GM23338 (cell line): ENCODE measurements at regions not wholly inside any gene's neighbourhood (a gene's known extent, or its start where the extent isn't known, plus 50 kb on each side); places are given as distances from the start of the nearest gene placed in this dataset.

Experiments used
- ATAC-seq: fragments of 200-7000 bp; cut with Tn5 transposase; 3 replicates; pipeline ENCODE4 v1.9.1; 2020
- DNase-seq: peaks from one replicate; pipeline ENCODE4 v3.0.0-alpha.2; 2015; ENCODE audit warnings: low spot score
- H2AFZ ChIP-seq: fragments of 200-600 bp; sonication (generic); 2 replicates; pipeline ENCODE4 v1.8.0; 2016; ENCODE audit warnings: antibody characterized with exemption, mild to moderate bottlenecking, moderate library complexity
- H3F3A ChIP-seq: fragments of 200-600 bp; sonication (generic); replicated peaks from 2 replicates; pipeline ENCODE4 v1.8.0; 2017; ENCODE audit warnings: antibody characterized with exemption, mixed run types, low read depth
- H3K27ac ChIP-seq: fragments of 200-600 bp; sonication (generic); 2 replicates; pipeline ENCODE4 v1.6.1; 2016; ENCODE audit warnings: low read depth
- H3K27me3 ChIP-seq: fragments of 200-600 bp; sonication (generic); 2 replicates; pipeline ENCODE4 v1.8.0; 2016; ENCODE audit warnings: mild to moderate bottlenecking, mixed run types, moderate library complexity; ENCODE audit not compliant: insufficient read depth
- H3K36me3 ChIP-seq: fragments of 200-600 bp; sonication (generic); 2 replicates; pipeline ENCODE4 v1.8.0; 2016; ENCODE audit warnings: mild to moderate bottlenecking; ENCODE audit not compliant: insufficient read depth
- H3K4me1 ChIP-seq: fragments of 200-600 bp; sonication (generic); 2 replicates; pipeline ENCODE4 v1.8.0; 2016; ENCODE audit warnings: mild to moderate bottlenecking, moderate library complexity; ENCODE audit not compliant: insufficient read depth
- H3K4me2 ChIP-seq: fragments of 200-600 bp; sonication (generic); 2 replicates; pipeline ENCODE4 v1.7.1; 2017; ENCODE audit warnings: mixed run types
- H3K4me3 ChIP-seq: fragments of 200-600 bp; sonication (generic); 2 replicates; pipeline ENCODE4 v1.6.1; 2016; ENCODE audit warnings: mixed run types
- H3K79me2 ChIP-seq: fragments of 200-600 bp; sonication (generic); replicated peaks from 2 replicates; pipeline ENCODE4 v1.8.0; 2017; ENCODE audit warnings: mild to moderate bottlenecking; ENCODE audit not compliant: insufficient read depth
- H3K9me2 ChIP-seq: fragments of 200-600 bp; sonication (generic); 2 replicates; pipeline ENCODE4 v1.8.0; 2017; ENCODE audit not compliant: insufficient read depth
- H4K20me1 ChIP-seq: fragments of 200-600 bp; sonication (generic); replicated peaks from 2 replicates; pipeline ENCODE4 v1.8.0; 2017; ENCODE audit warnings: mild to moderate bottlenecking; ENCODE audit not compliant: insufficient read depth
- H3K27ac Mint-ChIP-seq: 2 replicates; pipeline ENCODE4 v1.8.0; 2020; ENCODE audit warnings: inconsistent platforms, mild to moderate bottlenecking, moderate library complexity, mixed read lengths
- H3K27me3 Mint-ChIP-seq: 3 replicates; pipeline ENCODE4 v1.8.0; 2022; ENCODE audit warnings: low read depth, mild to moderate bottlenecking, moderate library complexity, mixed read lengths, inconsistent platforms; ENCODE audit not compliant: insufficient read depth, poor library complexity
- H3K36me3 Mint-ChIP-seq: 3 replicates; pipeline ENCODE4 v1.8.0; 2021; ENCODE audit warnings: low read depth, mild to moderate bottlenecking, inconsistent platforms, moderate library complexity, mixed read lengths
- H3K4me1 Mint-ChIP-seq: 3 replicates; pipeline ENCODE4 v1.8.0; 2020; ENCODE audit warnings: mild to moderate bottlenecking, inconsistent platforms, mixed read lengths
- H3K4me3 Mint-ChIP-seq: 3 replicates; pipeline ENCODE4 v1.8.0; 2021; ENCODE audit warnings: moderate library complexity, mild to moderate bottlenecking, inconsistent platforms, mixed read lengths
- H3K9me3 Mint-ChIP-seq: 3 replicates; pipeline ENCODE4 v1.8.0; 2020; ENCODE audit warnings: moderate library complexity, mild to moderate bottlenecking, inconsistent platforms, mixed read lengths
- CREB1 ChIP-seq: fragments of 250-450 bp; sonication (Bioruptor Pico); IDR thresholded peaks from 2 replicates; pipeline ENCODE4 v1.5.0; 2020; ENCODE audit warnings: low read depth, mild to moderate bottlenecking, moderate library complexity
- EZH2 ChIP-seq: fragments of 200-600 bp; sonication (generic); IDR thresholded peaks from one replicate; pipeline ENCODE4 v1.8.0; 2017; ENCODE audit warnings: antibody characterized with exemption, mild to moderate bottlenecking, low read depth; ENCODE audit not compliant: unreplicated experiment
- EZH2phosphoT487 ChIP-seq: fragments of 200-600 bp; sonication (generic); IDR thresholded peaks from one replicate; pipeline ENCODE4 v1.8.1; 2018; ENCODE audit warnings: antibody characterized with exemption; ENCODE audit not compliant: unreplicated experiment
- JUNB ChIP-seq: IDR thresholded peaks from one replicate; pipeline ENCODE4 v1.6.1; 2016; ENCODE audit warnings: antibody characterized with exemption; ENCODE audit not compliant: unreplicated experiment
- NANOG ChIP-seq: IDR thresholded peaks from 2 replicates; pipeline ENCODE4 v1.6.1; 2016; ENCODE audit warnings: antibody characterized with exemption, borderline replicate concordance
- POLR2AphosphoS5 ChIP-seq: IDR thresholded peaks from 2 replicates; pipeline ENCODE4 v1.6.1; 2016; ENCODE audit warnings: antibody characterized with exemption, low read depth
- STAT1 ChIP-seq: IDR thresholded peaks from one replicate; pipeline ENCODE4 v1.6.1; 2016; ENCODE audit warnings: antibody characterized with exemption; ENCODE audit not compliant: unreplicated experiment
- TF ChIP-seq, protein P1 (sequence below), 2 experiments: fragments of 200-600 bp in 1 of 2; sonication (generic) in 1 of 2; conservative IDR thresholded peaks; 2 replicates each; pipeline versions ENCODE4 v1.5.1 to v1.6.1; 2016 to 2017; ENCODE audit warnings: antibody characterized with exemption in 2 of 2, low read depth in 2 of 2, mild to moderate bottlenecking in 2 of 2, moderate library complexity in 1 of 2
- TF ChIP-seq, protein P2 (sequence below): fragments of 250-450 bp; sonication (Bioruptor Pico); IDR thresholded peaks from 2 replicates; pipeline ENCODE4 v1.5.0; 2020; ENCODE audit warnings: mild to moderate bottlenecking, moderate library complexity
- TF ChIP-seq, protein P3 (sequence below): IDR thresholded peaks from one replicate; pipeline ENCODE4 v1.6.1; 2018; ENCODE audit warnings: antibody characterized with exemption; ENCODE audit not compliant: unreplicated experiment
- TF ChIP-seq, protein P4 (sequence below): IDR thresholded peaks from 2 replicates; pipeline ENCODE4 v1.6.1; 2016; ENCODE audit warnings: antibody characterized with exemption

DNA sequence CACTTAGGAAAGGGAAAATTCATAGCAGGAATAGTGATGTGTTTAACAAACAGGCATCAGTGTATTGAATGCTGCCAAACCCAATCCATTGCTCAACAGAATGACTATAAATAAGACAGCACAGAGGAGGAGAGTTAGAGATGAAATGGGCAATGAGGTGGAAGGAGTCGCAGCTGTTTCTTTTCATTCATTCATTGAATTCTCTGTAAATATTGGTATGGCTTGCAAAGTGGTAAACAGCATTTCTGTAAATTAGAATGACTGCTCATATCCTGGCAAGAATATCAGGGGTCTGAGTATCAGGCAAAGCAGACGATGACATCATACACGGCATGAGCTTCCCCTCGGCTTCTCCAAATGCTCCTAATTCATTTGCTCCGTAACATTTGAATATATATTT, 703.6 kb upstream of the SLC35B3 start:
- no peak for ATAC-seq
- Histone ChIP-seq H4K20me1 (no peaks in the 10 kb centered on the region), H3K4me2 (no peak overlapping the region), H3K4me3 (no peak overlapping the region), H3K4me1 (no peaks in the 10 kb centered on the region), H3K79me2 (no peaks in the 10 kb centered on the region), H3F3A (no peaks in the 10 kb centered on the region), H3K27me3 (no peaks in the 10 kb centered on the region), H3K9me2 (0 out of 2 replicates have a peak, but pooled peaks cover 7% of the 10 kb centered on the region), H3K36me3 (no peaks in the 10 kb centered on the region), H2AFZ (no peak overlapping the region), H3K27ac (no peak overlapping the region)
- H3K4me1 Mint-ChIP-seq, result peaks cover 7% of the 10 kb centered on the region
- no peaks in the 10 kb centered on the region for H3K27me3 Mint-ChIP-seq
- DNase-seq, result no peak
- no peak for TF ChIP-seq NANOG
- no peak for TF ChIP-seq POLR2AphosphoS5
- no peak for TF ChIP-seq CREB1 (CRISPR knock-in tag)
- TF ChIP-seq, protein P1, sequence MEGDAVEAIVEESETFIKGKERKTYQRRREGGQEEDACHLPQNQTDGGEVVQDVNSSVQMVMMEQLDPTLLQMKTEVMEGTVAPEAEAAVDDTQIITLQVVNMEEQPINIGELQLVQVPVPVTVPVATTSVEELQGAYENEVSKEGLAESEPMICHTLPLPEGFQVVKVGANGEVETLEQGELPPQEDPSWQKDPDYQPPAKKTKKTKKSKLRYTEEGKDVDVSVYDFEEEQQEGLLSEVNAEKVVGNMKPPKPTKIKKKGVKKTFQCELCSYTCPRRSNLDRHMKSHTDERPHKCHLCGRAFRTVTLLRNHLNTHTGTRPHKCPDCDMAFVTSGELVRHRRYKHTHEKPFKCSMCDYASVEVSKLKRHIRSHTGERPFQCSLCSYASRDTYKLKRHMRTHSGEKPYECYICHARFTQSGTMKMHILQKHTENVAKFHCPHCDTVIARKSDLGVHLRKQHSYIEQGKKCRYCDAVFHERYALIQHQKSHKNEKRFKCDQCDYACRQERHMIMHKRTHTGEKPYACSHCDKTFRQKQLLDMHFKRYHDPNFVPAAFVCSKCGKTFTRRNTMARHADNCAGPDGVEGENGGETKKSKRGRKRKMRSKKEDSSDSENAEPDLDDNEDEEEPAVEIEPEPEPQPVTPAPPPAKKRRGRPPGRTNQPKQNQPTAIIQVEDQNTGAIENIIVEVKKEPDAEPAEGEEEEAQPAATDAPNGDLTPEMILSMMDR (conservative IDR thresholded peaks at IDR 0.05; ENCODE audit: low read depth in 2 of 2), result no peak
- TF ChIP-seq EZH2phosphoT487, result no peak
- TF ChIP-seq JUNB, result no peak
- TF ChIP-seq STAT1, result no peak
- TF ChIP-seq, protein P2, sequence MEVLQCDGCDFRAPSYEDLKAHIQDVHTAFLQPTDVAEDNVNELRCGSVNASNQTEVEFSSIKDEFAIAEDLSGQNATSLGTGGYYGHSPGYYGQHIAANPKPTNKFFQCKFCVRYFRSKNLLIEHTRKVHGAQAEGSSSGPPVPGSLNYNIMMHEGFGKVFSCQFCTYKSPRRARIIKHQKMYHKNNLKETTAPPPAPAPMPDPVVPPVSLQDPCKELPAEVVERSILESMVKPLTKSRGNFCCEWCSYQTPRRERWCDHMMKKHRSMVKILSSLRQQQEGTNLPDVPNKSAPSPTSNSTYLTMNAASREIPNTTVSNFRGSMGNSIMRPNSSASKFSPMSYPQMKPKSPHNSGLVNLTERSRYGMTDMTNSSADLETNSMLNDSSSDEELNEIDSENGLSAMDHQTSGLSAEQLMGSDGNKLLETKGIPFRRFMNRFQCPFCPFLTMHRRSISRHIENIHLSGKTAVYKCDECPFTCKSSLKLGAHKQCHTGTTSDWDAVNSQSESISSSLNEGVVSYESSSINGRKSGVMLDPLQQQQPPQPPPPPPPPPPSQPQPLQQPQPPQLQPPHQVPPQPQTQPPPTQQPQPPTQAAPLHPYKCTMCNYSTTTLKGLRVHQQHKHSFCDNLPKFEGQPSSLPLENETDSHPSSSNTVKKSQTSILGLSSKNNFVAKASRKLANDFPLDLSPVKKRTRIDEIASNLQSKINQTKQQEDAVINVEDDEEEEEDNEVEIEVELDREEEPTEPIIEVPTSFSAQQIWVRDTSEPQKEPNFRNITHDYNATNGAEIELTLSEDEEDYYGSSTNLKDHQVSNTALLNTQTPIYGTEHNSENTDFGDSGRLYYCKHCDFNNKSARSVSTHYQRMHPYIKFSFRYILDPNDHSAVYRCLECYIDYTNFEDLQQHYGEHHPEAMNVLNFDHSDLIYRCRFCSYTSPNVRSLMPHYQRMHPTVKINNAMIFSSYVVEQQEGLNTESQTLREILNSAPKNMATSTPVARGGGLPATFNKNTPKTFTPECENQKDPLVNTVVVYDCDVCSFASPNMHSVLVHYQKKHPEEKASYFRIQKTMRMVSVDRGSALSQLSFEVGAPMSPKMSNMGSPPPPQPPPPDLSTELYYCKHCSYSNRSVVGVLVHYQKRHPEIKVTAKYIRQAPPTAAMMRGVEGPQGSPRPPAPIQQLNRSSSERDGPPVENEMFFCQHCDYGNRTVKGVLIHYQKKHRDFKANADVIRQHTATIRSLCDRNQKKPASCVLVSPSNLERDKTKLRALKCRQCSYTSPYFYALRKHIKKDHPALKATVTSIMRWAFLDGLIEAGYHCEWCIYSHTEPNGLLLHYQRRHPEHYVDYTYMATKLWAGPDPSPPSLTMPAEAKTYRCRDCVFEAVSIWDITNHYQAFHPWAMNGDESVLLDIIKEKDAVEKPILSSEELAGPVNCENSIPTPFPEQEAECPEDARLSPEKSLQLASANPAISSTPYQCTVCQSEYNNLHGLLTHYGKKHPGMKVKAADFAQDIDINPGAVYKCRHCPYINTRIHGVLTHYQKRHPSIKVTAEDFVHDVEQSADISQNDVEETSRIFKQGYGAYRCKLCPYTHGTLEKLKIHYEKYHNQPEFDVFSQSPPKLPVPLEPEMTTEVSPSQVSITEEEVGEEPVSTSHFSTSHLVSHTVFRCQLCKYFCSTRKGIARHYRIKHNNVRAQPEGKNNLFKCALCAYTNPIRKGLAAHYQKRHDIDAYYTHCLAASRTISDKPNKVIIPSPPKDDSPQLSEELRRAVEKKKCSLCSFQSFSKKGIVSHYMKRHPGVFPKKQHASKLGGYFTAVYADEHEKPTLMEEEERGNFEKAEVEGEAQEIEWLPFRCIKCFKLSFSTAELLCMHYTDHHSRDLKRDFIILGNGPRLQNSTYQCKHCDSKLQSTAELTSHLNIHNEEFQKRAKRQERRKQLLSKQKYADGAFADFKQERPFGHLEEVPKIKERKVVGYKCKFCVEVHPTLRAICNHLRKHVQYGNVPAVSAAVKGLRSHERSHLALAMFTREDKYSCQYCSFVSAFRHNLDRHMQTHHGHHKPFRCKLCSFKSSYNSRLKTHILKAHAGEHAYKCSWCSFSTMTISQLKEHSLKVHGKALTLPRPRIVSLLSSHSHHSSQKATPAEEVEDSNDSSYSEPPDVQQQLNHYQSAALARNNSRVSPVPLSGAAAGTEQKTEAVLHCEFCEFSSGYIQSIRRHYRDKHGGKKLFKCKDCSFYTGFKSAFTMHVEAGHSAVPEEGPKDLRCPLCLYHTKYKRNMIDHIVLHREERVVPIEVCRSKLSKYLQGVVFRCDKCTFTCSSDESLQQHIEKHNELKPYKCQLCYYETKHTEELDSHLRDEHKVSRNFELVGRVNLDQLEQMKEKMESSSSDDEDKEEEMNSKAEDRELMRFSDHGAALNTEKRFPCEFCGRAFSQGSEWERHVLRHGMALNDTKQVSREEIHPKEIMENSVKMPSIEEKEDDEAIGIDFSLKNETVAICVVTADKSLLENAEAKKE (CRISPR knock-in tag), result no peak
- TF ChIP-seq, protein P3, sequence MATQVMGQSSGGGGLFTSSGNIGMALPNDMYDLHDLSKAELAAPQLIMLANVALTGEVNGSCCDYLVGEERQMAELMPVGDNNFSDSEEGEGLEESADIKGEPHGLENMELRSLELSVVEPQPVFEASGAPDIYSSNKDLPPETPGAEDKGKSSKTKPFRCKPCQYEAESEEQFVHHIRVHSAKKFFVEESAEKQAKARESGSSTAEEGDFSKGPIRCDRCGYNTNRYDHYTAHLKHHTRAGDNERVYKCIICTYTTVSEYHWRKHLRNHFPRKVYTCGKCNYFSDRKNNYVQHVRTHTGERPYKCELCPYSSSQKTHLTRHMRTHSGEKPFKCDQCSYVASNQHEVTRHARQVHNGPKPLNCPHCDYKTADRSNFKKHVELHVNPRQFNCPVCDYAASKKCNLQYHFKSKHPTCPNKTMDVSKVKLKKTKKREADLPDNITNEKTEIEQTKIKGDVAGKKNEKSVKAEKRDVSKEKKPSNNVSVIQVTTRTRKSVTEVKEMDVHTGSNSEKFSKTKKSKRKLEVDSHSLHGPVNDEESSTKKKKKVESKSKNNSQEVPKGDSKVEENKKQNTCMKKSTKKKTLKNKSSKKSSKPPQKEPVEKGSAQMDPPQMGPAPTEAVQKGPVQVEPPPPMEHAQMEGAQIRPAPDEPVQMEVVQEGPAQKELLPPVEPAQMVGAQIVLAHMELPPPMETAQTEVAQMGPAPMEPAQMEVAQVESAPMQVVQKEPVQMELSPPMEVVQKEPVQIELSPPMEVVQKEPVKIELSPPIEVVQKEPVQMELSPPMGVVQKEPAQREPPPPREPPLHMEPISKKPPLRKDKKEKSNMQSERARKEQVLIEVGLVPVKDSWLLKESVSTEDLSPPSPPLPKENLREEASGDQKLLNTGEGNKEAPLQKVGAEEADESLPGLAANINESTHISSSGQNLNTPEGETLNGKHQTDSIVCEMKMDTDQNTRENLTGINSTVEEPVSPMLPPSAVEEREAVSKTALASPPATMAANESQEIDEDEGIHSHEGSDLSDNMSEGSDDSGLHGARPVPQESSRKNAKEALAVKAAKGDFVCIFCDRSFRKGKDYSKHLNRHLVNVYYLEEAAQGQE, result no peak
- TF ChIP-seq EZH2, result no peak
- TF ChIP-seq, protein P4, sequence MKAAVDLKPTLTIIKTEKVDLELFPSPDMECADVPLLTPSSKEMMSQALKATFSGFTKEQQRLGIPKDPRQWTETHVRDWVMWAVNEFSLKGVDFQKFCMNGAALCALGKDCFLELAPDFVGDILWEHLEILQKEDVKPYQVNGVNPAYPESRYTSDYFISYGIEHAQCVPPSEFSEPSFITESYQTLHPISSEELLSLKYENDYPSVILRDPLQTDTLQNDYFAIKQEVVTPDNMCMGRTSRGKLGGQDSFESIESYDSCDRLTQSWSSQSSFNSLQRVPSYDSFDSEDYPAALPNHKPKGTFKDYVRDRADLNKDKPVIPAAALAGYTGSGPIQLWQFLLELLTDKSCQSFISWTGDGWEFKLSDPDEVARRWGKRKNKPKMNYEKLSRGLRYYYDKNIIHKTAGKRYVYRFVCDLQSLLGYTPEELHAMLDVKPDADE, result no peak
- no peak overlapping the region for H3K4me3 Mint-ChIP-seq
- H3K36me3 Mint-ChIP-seq, result peaks cover 3% of the 10 kb centered on the region; the same call in 2 of the 3 replicates
- peaks cover 4% of the 10 kb centered on the region; the same call in 1 of the 3 replicates for H3K9me3 Mint-ChIP-seq
- H3K27ac Mint-ChIP-seq, result no peak overlapping the region
